ENCODE measurements at regions not wholly inside any gene's neighbourhood (a gene's known extent, or its start where the extent isn't known, plus 50 kb on each side); places are given as distances from the start of the nearest gene placed in this dataset.

GRCh38 chr6:15950962-15951569 lies 177.8 kb upstream of the MYLIP start:
- Mint-ChIP-seq H3K36me3 (ENCODE audit: insufficient read depth in 1 of 3, low read depth in 3 of 3) (no peaks in the 10 kb centered on the region), H3K27ac (no peak overlapping the region), H3K27me3 (ENCODE audit: low read depth) (no peaks in the 10 kb centered on the region), H3K4me3 (no peak overlapping the region), H3K9me3 (no peaks in the 10 kb centered on the region), H3K4me1 (peaks cover 30 to 37% of the 10 kb centered on the region in 2 experiments)
- no peak overlapping the region for H4K8ac ChIP-seq (replicated peaks; ENCODE audit: insufficient read length, low read depth, low read length)
- no peaks in the 10 kb centered on the region for H4K20me1 ChIP-seq (ENCODE audit: control insufficient read depth, insufficient read depth, insufficient read length)
- WGBS (ENCODE audit: extremely low coverage, insufficient read length, low lambda C conversion rate) = no CpG with 5 or more reads among the region's 3 CpGs
- no peaks in the 10 kb centered on the region for H3K23me2 ChIP-seq (ENCODE audit: insufficient read length, low read depth, low read length, poor library complexity, severe bottlenecking)
- H3K4me2 ChIP-seq (ENCODE audit: insufficient read depth, insufficient read length, low read length) = no peak overlapping the region
- H3K27ac ChIP-seq (ENCODE audit: insufficient read length, low read depth, low read length) = no peak overlapping the region
- H2BK15ac ChIP-seq (ENCODE audit: low read depth, low read length) = no peak overlapping the region
- H3K79me2 ChIP-seq (ENCODE audit: insufficient read depth, low read length) = no peaks in the 10 kb centered on the region
- H2BK5ac ChIP-seq (ENCODE audit: insufficient read length, low read length) = no peak overlapping the region
- no peak overlapping the region for H3K18ac ChIP-seq (ENCODE audit: insufficient read length, low read depth, low read length)
- H4K5ac ChIP-seq (ENCODE audit: insufficient read length, low read depth, low read length) = no peak overlapping the region
- DNase-seq = no peak
- H2AFZ ChIP-seq (ENCODE audit: low read length) = no peak overlapping the region
- H3K4me1 ChIP-seq (ENCODE audit: insufficient read depth, low read length) = peaks cover 5% of the 10 kb centered on the region; the same call in 1 of the 2 replicates
- H3T11ph ChIP-seq (ENCODE audit: low read length) = no peak overlapping the region
- H3K23ac ChIP-seq (ENCODE audit: insufficient read length, low read depth, low read length) = no peak overlapping the region
- H3K79me1 ChIP-seq (ENCODE audit: insufficient read depth, low read depth, low read length, poor library complexity, severe bottlenecking) = no peaks in the 10 kb centered on the region
- TF ChIP-seq CTCF (conservative IDR thresholded peaks at IDR 0.05) = no peak
- no peak overlapping the region for H3K4ac ChIP-seq (ENCODE audit: low read depth, low read length)
- no peak overlapping the region for H4K91ac ChIP-seq (ENCODE audit: insufficient read length, low read depth, low read length)
- H3K9ac ChIP-seq (ENCODE audit: extremely low read depth, insufficient read length, low read length) = no peak overlapping the region
- no peak overlapping the region for H2BK20ac ChIP-seq (ENCODE audit: low read depth, low read length, poor library complexity, severe bottlenecking)
- no peak overlapping the region for H3K56ac ChIP-seq (ENCODE audit: insufficient read length, low read depth, low read length)
- no peaks in the 10 kb centered on the region for H3K9me3 ChIP-seq (ENCODE audit: control insufficient read depth, low read depth, low read length)
- H2BK120ac ChIP-seq (ENCODE audit: low read depth, low read length, poor library complexity, severe bottlenecking) = no peak overlapping the region
- H2AK5ac ChIP-seq (ENCODE audit: insufficient read length, low read length) = no peak overlapping the region
- no peaks in the 10 kb centered on the region for H3K27me3 ChIP-seq (ENCODE audit: insufficient read depth, low read length)
- H2BK12ac ChIP-seq (ENCODE audit: insufficient read length, low read depth, low read length) = no peak overlapping the region
- no peak overlapping the region for H3K14ac ChIP-seq (ENCODE audit: insufficient read depth, low read length)
